Osteocyte (in vitro differentiated cells): ENCODE measurements at regions not wholly inside any gene's neighbourhood (a gene's known extent, or its start where the extent isn't known, plus 50 kb on each side); places are given as distances from the start of the nearest gene placed in this dataset.

Experiments
- DNase-seq: peaks from one replicate; pipeline ENCODE4 v3.0.0; 2021; ENCODE audit warnings: mixed read lengths; ENCODE audit not compliant: unreplicated experiment; ENCODE audit errors: extremely low spot score
- H3K27ac Mint-ChIP-seq: one replicate; pipeline ENCODE4 v1.8.0; 2021; ENCODE audit warnings: mild to moderate bottlenecking, mixed read lengths; ENCODE audit not compliant: unreplicated experiment
- H3K27me3 Mint-ChIP-seq: one replicate; pipeline ENCODE4 v1.8.0; 2021; ENCODE audit warnings: mixed read lengths; ENCODE audit not compliant: unreplicated experiment
- H3K36me3 Mint-ChIP-seq: one replicate; pipeline ENCODE4 v1.8.0; 2021; ENCODE audit warnings: mixed read lengths; ENCODE audit not compliant: unreplicated experiment
- H3K4me1 Mint-ChIP-seq: one replicate; pipeline ENCODE4 v1.8.0; 2021; ENCODE audit warnings: mixed read lengths; ENCODE audit not compliant: unreplicated experiment
- H3K4me3 Mint-ChIP-seq: one replicate; pipeline ENCODE4 v1.8.0; 2021; ENCODE audit warnings: mild to moderate bottlenecking, moderate library complexity, mixed read lengths; ENCODE audit not compliant: unreplicated experiment
- H3K9me3 Mint-ChIP-seq: one replicate; pipeline ENCODE4 v1.8.0; 2021; ENCODE audit warnings: mixed read lengths; ENCODE audit not compliant: unreplicated experiment
- TF ChIP-seq, protein P1 (sequence below): fragments of 200-600 bp; sonication (generic); IDR thresholded peaks from 2 replicates; pipeline ENCODE4 v1.5.0; 2021; ENCODE audit warnings: antibody characterized with exemption, mild to moderate bottlenecking, moderate library complexity

- Mint-ChIP-seq H3K4me1 (peaks cover 26% of the 10 kb centered on the region), H3K36me3 (no peaks in the 10 kb centered on the region), H3K27me3 (no peaks in the 10 kb centered on the region), H3K9me3 (peaks cover 5% of the 10 kb centered on the region), H3K27ac (no peak overlapping the region), H3K4me3 (no peak overlapping the region)
- DNase-seq, result no peak
- TF ChIP-seq, protein P1, sequence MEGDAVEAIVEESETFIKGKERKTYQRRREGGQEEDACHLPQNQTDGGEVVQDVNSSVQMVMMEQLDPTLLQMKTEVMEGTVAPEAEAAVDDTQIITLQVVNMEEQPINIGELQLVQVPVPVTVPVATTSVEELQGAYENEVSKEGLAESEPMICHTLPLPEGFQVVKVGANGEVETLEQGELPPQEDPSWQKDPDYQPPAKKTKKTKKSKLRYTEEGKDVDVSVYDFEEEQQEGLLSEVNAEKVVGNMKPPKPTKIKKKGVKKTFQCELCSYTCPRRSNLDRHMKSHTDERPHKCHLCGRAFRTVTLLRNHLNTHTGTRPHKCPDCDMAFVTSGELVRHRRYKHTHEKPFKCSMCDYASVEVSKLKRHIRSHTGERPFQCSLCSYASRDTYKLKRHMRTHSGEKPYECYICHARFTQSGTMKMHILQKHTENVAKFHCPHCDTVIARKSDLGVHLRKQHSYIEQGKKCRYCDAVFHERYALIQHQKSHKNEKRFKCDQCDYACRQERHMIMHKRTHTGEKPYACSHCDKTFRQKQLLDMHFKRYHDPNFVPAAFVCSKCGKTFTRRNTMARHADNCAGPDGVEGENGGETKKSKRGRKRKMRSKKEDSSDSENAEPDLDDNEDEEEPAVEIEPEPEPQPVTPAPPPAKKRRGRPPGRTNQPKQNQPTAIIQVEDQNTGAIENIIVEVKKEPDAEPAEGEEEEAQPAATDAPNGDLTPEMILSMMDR, result no peak
Measured at GRCh38 chrX:22629105-22629725, 356.5 kb downstream of the CBLL2 start.

DNA sequence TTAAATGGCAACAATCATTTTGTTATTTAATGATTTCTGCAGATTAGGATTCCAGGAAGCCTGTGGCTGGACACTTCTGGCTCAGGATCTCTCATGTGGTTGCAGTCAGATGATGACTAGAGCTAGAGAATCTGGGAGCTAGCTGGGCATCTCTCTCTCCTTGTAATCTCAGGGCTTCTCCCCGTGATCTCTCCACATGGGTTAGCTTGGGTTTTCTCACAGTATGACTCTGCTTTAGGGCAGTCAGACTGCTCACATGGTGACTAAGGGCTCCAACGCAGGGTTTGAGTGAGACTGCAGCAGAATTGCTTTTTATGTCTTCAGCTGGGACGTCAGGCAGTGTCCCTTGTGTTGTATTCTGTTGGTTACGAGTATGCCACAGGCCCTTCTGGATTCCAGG, 361.4 kb downstream of the CBLL2 start:
- Mint-ChIP-seq H3K36me3 (no peaks in the 10 kb centered on the region), H3K27ac (peak overlapping the region; percentile 36), H3K27me3 (peaks cover 3% of the 10 kb centered on the region), H3K4me1 (peaks cover 22% of the 10 kb centered on the region), H3K9me3 (peaks cover 5% of the 10 kb centered on the region), H3K4me3 (no peak overlapping the region)
- TF ChIP-seq, protein P1, result no peak
- DNase-seq, result no peak

GRCh38 chrX:22634751-22635150, 362.0 kb downstream of the CBLL2 start:
- peaks cover 3% of the 10 kb centered on the region for H3K27me3 Mint-ChIP-seq
- peaks cover 5% of the 10 kb centered on the region for H3K9me3 Mint-ChIP-seq
- H3K4me3 Mint-ChIP-seq, result no peak overlapping the region
- H3K27ac Mint-ChIP-seq, result no peak overlapping the region
- peaks cover 16% of the 10 kb centered on the region for H3K4me1 Mint-ChIP-seq
- H3K36me3 Mint-ChIP-seq, result no peaks in the 10 kb centered on the region
- no peak for DNase-seq
- TF ChIP-seq, protein P1, result no peak

DNA sequence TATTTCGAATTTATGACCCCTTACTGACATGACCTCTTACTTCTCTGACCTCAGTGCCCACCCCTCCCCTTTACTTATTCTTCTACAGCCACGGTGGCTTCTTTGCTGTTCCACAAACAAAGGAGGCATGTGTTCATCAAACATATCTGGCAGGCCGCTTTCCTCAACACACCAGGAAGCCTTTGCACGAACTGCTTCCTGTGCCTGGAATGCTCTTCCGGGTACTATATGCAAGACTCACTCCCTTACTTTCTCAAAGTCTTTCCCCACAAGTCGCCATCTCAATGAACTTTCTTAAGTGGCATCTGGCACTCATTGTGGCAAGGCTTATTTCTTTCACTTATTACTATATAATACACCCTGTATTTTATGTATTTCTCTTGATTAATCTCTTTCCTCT, 351.5 kb upstream of the DDX53 start:
- H3K4me1 Mint-ChIP-seq, result no peaks in the 10 kb centered on the region
- TF ChIP-seq, protein P1, result no peak
- no peak overlapping the region for H3K4me3 Mint-ChIP-seq
- H3K27ac Mint-ChIP-seq, result no peak overlapping the region
- H3K27me3 Mint-ChIP-seq, result no peaks in the 10 kb centered on the region
- peaks cover 20% of the 10 kb centered on the region for H3K9me3 Mint-ChIP-seq
- DNase-seq, result no peak
- H3K36me3 Mint-ChIP-seq, result no peaks in the 10 kb centered on the region

GRCh38 chrX:22650691-22651090, 349.1 kb upstream of the DDX53 start:
- Mint-ChIP-seq H3K4me1 (no peaks in the 10 kb centered on the region), H3K4me3 (no peak overlapping the region), H3K9me3 (peaks cover 20% of the 10 kb centered on the region), H3K27ac (no peak overlapping the region), H3K36me3 (no peaks in the 10 kb centered on the region), H3K27me3 (no peaks in the 10 kb centered on the region)
- TF ChIP-seq, protein P1, result no peak
- DNase-seq, result no peak
